Endothelial cell of umbilical vein (primary cell): ENCODE measurements at regions not wholly inside any gene's neighbourhood (a gene's known extent, or its start where the extent isn't known, plus 50 kb on each side); places are given as distances from the start of the nearest gene placed in this dataset.

Experiments
- BruUV-seq: library from RNA; stranded (reverse); fragments of 400-500 nt; replicated peaks from 2 replicates; lab custom pipeline; 2021; lab: Mats Ljungman, UMichigan
- CTCF ChIA-PET: fragments of 300-600, 350-600 bp; sonication (Branson Sonifier 250); formaldehyde crosslinking; loops from one replicate; lab custom pipeline; 2021; ENCODE audit warnings: antibody characterized with exemption, inconsistent platforms; lab: Charles Lee
- POLR2A ChIA-PET: fragments of 300-600, 350-600 bp; sonication (Branson Sonifier 250); formaldehyde crosslinking; loops from one replicate; lab custom pipeline; 2021; ENCODE audit warnings: antibody characterized with exemption, inconsistent platforms; lab: Charles Lee
- DNase-seq: peaks from one replicate; pipeline ENCODE4 v3.0.0-alpha.2; 2011; ENCODE audit warnings: low read depth, low spot score
- FAIRE-seq: peaks from 2 replicates; lab custom pipeline; 2011; peaks lifted over from hg19 to GRCh38; lab: Jason Lieb, UNC
- H2AFZ ChIP-seq: 2 replicates; pipeline ENCODE4 v1.6.0; 2012; ENCODE audit warnings: low read depth, low read length, control low read depth, inconsistent platforms
- H3K27ac ChIP-seq: 2 replicates; pipeline ENCODE4 v1.5.1; 2011; ENCODE audit warnings: low read depth, mild to moderate bottlenecking, control low read depth, low read length, moderate library complexity; ENCODE audit not compliant: insufficient read depth
- H3K27me3 ChIP-seq, 2 experiments: 2 replicates each; pipeline versions ENCODE4 v1.6.0 to v1.6.1; 2011; ENCODE audit warnings: low read length in 2 of 2, mixed read lengths in 1 of 2; ENCODE audit not compliant: control insufficient read depth in 2 of 2, insufficient read depth in 2 of 2
- H3K36me3 ChIP-seq, 2 experiments: 2 replicates in 1 of 2; 3 replicates in 1 of 2; pipeline ENCODE4 v1.5.1; 2011; ENCODE audit warnings: low read length in 2 of 2, mild to moderate bottlenecking in 1 of 2, moderate library complexity in 1 of 2; ENCODE audit not compliant: control insufficient read depth in 2 of 2, insufficient read depth in 2 of 2; ENCODE audit errors: extremely low read depth in 1 of 2
- H3K4me1 ChIP-seq: 3 replicates; pipeline ENCODE4 v1.5.1; 2011; ENCODE audit warnings: mild to moderate bottlenecking, low read length; ENCODE audit not compliant: control insufficient read depth, insufficient read depth; ENCODE audit errors: extremely low read depth
- H3K4me2 ChIP-seq: 2 replicates; pipeline ENCODE4 v1.6.1; 2011; ENCODE audit warnings: low read length, control low read depth, mixed read lengths; ENCODE audit not compliant: insufficient read depth
- H3K4me3 ChIP-seq, 3 experiments: fragments of 200-600 bp in 1 of 3; sonication (generic), shearing (Covaris generic) in 1 of 3; replicated peaks in 1 of 3; 2 replicates each; pipeline ENCODE4 v1.5.1; 2011 to 2016; ENCODE audit warnings: control low read depth in 3 of 3, low read length in 3 of 3, mild to moderate bottlenecking in 2 of 3, inconsistent platforms in 1 of 3, low read depth in 1 of 3, moderate library complexity in 1 of 3; ENCODE audit not compliant: insufficient read depth in 1 of 3
- H3K79me2 ChIP-seq: 2 replicates; pipeline ENCODE4 v1.6.0; 2012; ENCODE audit warnings: low read length, inconsistent platforms; ENCODE audit not compliant: control insufficient read depth, insufficient read depth
- H3K9ac ChIP-seq: replicated peaks from 2 replicates; pipeline ENCODE3; 2011; ENCODE audit warnings: low read length, control low read depth; ENCODE audit not compliant: insufficient read depth; ENCODE audit errors: extremely low read depth
- H3K9me1 ChIP-seq: replicated peaks from 3 replicates; pipeline ENCODE4 v1.6.0; 2011; ENCODE audit warnings: mild to moderate bottlenecking, low read length; ENCODE audit not compliant: control insufficient read depth, insufficient read depth; ENCODE audit errors: extremely low read depth
- H3K9me3 ChIP-seq: replicated peaks from 2 replicates; pipeline ENCODE4 v1.5.1; 2012; ENCODE audit warnings: low read length, inconsistent platforms; ENCODE audit not compliant: control insufficient read depth, insufficient read depth
- H4K20me1 ChIP-seq: replicated peaks from 2 replicates; pipeline ENCODE3; 2011; ENCODE audit warnings: mild to moderate bottlenecking, low read length; ENCODE audit not compliant: control insufficient read depth, insufficient read depth; ENCODE audit errors: extremely low read depth
- EZH2 ChIP-seq: IDR thresholded peaks from 2 replicates; pipeline ENCODE4 v1.6.1; 2012; ENCODE audit warnings: borderline replicate concordance, low read depth, mild to moderate bottlenecking, moderate library complexity, low read length, inconsistent platforms; ENCODE audit not compliant: severe bottlenecking
- FOS ChIP-seq: IDR thresholded peaks from 2 replicates; pipeline ENCODE4 v1.6.1; 2011; ENCODE audit warnings: mild to moderate bottlenecking, low read length, moderate library complexity, borderline replicate concordance; ENCODE audit not compliant: insufficient read depth
- GATA2 ChIP-seq: IDR thresholded peaks from 2 replicates; pipeline ENCODE4 v1.7.0; 2011; ENCODE audit warnings: low read depth, mild to moderate bottlenecking, moderate library complexity, mixed read lengths, low read length; ENCODE audit not compliant: insufficient read length, insufficient read depth
- JUN ChIP-seq: IDR thresholded peaks from 2 replicates; pipeline ENCODE4 v1.6.1; 2011; ENCODE audit warnings: borderline replicate concordance, low read depth; ENCODE audit not compliant: insufficient read length, insufficient read depth
- MYC ChIP-seq: IDR thresholded peaks from one replicate; pipeline ENCODE4 v1.6.1; 2011; ENCODE audit warnings: mild to moderate bottlenecking, low read depth, low read length
- POLR2A ChIP-seq: IDR thresholded peaks from 2 replicates; pipeline ENCODE4 v1.6.1; 2012; ENCODE audit warnings: low read depth, mild to moderate bottlenecking, control low read depth, low read length
- POLR2AphosphoS5 ChIP-seq: IDR thresholded peaks from 2 replicates; pipeline ENCODE4 v1.6.1; 2012; ENCODE audit warnings: low read depth, mild to moderate bottlenecking, control low read depth, low read length, moderate library complexity; ENCODE audit not compliant: insufficient read depth
- dilution Hi-C: fragments of 300-500 bp; cut with MboI; formaldehyde crosslinking; loops from one replicate; pipeline ENCODE4 v1.15.0; 2019; ENCODE audit warnings: low sequenced_read_pairs; ENCODE audit not compliant: extremely low pct_ligation_motif_present
- intact Hi-C: fragments of 100-400 bp; cut with micrococcal nuclease; formaldehyde crosslinking; loops from one replicate; pipeline ENCODE4 v1.10.0; 2022
- TF ChIP-seq, protein P1 (sequence below): IDR thresholded peaks from 2 replicates; pipeline ENCODE4 v1.6.1; 2011; ENCODE audit not compliant: insufficient read depth, insufficient read length
- TF ChIP-seq, protein P2 (sequence below), 2 donors: IDR thresholded peaks; 1 replicate in 1 of 2; 2 replicates in 1 of 2; pipeline ENCODE4 v1.5.1; 2011; ENCODE audit warnings: low read length in 2 of 2, mild to moderate bottlenecking in 2 of 2, moderate library complexity in 2 of 2, control low read depth in 1 of 2, inconsistent platforms in 1 of 2, low read depth in 1 of 2; ENCODE audit not compliant: insufficient read depth in 1 of 2; ENCODE audit errors: extremely low read depth in 1 of 2

DNA sequence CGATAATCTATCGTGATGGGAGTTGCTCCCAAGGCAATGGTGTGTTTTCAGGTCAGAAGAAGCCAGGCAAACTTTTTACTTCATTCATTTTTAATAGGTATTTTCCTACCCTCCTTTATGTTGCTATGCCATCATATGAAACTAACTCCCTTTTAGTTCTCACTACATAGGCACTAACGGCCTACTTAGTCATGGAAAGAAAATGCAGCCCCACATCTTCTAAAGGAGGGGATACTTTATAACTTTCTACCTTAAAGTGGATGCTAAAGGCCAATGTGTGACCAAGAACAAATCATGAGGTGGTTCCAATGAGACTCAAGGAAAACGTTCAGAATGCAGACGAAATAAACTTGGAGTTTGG is 193.8 kb downstream of the FOXA2 start:
- H3K79me2 ChIP-seq, result no peaks in the 10 kb centered on the region
- BruUV-seq, result no TSS peak
- no peaks in the 10 kb centered on the region for H4K20me1 ChIP-seq
- TF ChIP-seq JUN (no peak), EZH2 (no peak), POLR2A (no peak), FOS (no peak), MYC (no peak)
- TF ChIP-seq, protein P1, sequence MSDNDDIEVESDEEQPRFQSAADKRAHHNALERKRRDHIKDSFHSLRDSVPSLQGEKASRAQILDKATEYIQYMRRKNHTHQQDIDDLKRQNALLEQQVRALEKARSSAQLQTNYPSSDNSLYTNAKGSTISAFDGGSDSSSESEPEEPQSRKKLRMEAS, result no peak
- no peak for FAIRE-seq
- intact Hi-C loops, result no loop called here
- H3K9me1 ChIP-seq, result no peaks in the 10 kb centered on the region
- ChIA-PET POLR2A (no interaction called here), CTCF (no interaction called here)
- dilution Hi-C loops, result no loop called here
- H3K9ac ChIP-seq, result no peak overlapping the region
- no peaks in the 10 kb centered on the region for H3K9me3 ChIP-seq
- no peak overlapping the region for H2AFZ ChIP-seq
- H3K4me1 ChIP-seq, result no peaks in the 10 kb centered on the region
- H3K27ac ChIP-seq, result no peak overlapping the region
- no peak overlapping the region for H3K4me3 ChIP-seq
- no peak for DNase-seq
- no peaks in the 10 kb centered on the region for H3K27me3 ChIP-seq
- H3K36me3 ChIP-seq, result no peaks in the 10 kb centered on the region
- no peak overlapping the region for H3K4me2 ChIP-seq

DNA sequence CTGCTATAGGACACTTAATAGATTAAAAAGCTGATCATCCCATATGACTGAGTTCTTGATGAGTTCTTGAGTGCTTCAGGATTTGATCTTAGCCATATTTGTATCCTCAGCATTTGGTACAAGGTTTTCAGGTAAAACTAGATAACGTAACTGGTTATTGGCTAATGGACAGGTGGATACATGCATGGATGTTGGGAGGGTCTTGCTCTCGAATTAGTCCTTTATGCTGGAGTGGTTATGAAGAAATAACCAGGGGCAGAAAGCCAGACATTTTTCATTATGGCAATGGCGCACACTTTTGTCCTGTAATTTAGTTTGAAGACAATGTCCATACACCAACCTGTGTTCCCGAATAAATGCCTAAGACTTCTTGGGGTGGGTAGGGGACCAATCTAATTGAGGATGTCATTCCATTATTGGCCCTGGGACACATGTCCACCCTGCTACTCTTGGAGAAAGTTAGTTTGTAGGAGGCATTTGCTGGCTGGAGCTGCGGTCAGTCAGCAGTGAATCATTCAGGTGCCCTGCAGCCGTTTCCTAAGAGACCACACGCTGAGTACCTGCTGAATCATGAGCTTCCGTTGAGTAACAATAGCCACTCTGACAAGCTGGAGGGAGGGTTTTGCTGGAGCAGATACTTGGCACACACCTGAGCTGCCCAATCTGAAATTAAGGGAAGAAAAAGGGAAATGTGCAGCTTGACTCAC is 194.4 kb downstream of the FOXA2 start:
- Histone ChIP-seq H3K27me3 (no peaks in the 10 kb centered on the region), H3K4me2 (no peak overlapping the region), H2AFZ (no peak overlapping the region), H3K9ac (no peak overlapping the region), H3K27ac (no peak overlapping the region), H3K4me1 (no peaks in the 10 kb centered on the region), H3K79me2 (no peaks in the 10 kb centered on the region), H3K4me3 (no peak overlapping the region), H3K36me3 (no peaks in the 10 kb centered on the region), H4K20me1 (no peaks in the 10 kb centered on the region), H3K9me3 (no peaks in the 10 kb centered on the region), H3K9me1 (no peaks in the 10 kb centered on the region)
- dilution Hi-C loops (no loop called here), intact Hi-C loops (no loop called here)
- TF ChIP-seq POLR2AphosphoS5 (no peak), MYC (no peak), JUN (no peak), GATA2 (no peak), EZH2 (no peak), FOS (no peak), POLR2A (no peak)
- TF ChIP-seq, protein P1, result no peak
- TF ChIP-seq, protein P2, sequence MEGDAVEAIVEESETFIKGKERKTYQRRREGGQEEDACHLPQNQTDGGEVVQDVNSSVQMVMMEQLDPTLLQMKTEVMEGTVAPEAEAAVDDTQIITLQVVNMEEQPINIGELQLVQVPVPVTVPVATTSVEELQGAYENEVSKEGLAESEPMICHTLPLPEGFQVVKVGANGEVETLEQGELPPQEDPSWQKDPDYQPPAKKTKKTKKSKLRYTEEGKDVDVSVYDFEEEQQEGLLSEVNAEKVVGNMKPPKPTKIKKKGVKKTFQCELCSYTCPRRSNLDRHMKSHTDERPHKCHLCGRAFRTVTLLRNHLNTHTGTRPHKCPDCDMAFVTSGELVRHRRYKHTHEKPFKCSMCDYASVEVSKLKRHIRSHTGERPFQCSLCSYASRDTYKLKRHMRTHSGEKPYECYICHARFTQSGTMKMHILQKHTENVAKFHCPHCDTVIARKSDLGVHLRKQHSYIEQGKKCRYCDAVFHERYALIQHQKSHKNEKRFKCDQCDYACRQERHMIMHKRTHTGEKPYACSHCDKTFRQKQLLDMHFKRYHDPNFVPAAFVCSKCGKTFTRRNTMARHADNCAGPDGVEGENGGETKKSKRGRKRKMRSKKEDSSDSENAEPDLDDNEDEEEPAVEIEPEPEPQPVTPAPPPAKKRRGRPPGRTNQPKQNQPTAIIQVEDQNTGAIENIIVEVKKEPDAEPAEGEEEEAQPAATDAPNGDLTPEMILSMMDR (IDR thresholded peaks at IDR 0.05; ENCODE audit: extremely low read depth in 1 of 2, insufficient read depth in 1 of 2, low read depth in 1 of 2, low read length in 2 of 2), result no peak
- DNase-seq, result no peak
- FAIRE-seq, result no peak
- no TSS peak for BruUV-seq
- ChIA-PET POLR2A (no interaction called here), CTCF (no interaction called here)
